NCI-H187 (cell line): ENCODE measurements at regions not wholly inside any gene's neighbourhood (a gene's known extent, or its start where the extent isn't known, plus 50 kb on each side); places are given as distances from the start of the nearest gene placed in this dataset.
A peak's percentile ranks its signal among the peaks of the same experiment; 100 is the strongest.

Experiments
- DNase-seq, 2 experiments: peaks; one replicate each; lab custom pipeline; 2025; lab: John Stamatoyannopoulos, UW

GRCh38 chr13:105787632-105788031 is 747.8 kb downstream of the EFNB2 start:
- no peak for DNase-seq

GRCh38 chr13:105785436-105785835 is 750.0 kb downstream of the EFNB2 start:
- DNase-seq = no peak

GRCh38 chr13:105783261-105783660 is 752.2 kb downstream of the EFNB2 start:
- no peak for DNase-seq

GRCh38 chr13:105778196-105778595 is 757.3 kb downstream of the EFNB2 start:
- no peak for DNase-seq

GRCh38 chr13:105774739-105775460 is 760.6 kb downstream of the EFNB2 start:
- DNase-seq = no peak

DNA sequence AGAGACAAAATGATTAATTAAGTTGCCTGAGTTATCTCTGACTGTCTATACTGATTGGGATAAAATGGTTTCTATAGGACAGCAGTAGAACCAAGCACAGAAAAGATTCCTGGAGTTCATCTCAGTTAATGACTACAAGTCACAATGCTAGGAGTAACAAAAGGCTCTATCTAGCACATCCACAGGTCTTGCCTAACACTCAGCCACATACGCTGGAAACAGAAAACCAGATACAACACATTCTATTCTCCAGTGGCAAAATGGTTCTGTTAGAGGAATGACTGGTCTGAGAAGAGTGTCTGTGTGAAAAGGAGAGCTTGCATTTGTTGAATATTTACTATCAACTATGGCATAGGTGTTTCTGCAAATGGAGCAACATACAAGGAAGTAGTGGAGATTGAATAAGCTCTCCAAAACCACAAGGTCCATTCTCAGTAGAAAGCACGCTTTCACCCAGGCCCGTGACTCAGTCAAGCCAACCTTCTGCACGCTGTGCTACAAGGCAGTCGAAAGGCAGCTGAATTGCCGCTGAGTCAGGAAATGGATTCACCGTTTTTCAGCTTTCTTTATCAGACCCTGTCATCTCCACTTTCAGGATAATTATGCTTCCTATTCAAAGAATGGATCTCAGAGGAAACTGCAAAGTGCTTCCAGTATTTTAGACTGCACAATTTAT is 761.5 kb downstream of the EFNB2 start:
- peak; percentile 33 to 50 for DNase-seq

GRCh38 chr13:105773241-105773640 is 762.2 kb downstream of the EFNB2 start:
- DNase-seq = no peak

DNA sequence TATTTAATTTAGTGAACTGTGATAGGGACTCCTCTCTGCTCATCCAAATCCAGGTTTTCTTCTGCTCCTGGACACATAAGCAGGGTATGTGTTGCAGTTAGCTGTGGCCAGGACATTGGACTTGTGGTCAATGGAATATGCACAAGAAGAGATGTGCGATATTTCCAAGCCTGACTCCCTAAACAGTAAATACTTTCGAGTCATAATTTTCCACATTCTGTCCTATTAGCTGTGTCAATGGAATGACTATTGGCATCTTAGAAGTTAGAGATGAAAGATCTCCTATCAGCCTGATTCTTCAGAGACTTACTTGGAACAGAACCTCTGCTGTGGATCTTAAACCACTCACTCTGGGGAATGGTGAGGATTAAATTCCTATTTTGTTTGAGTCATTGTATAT is 771.0 kb downstream of the EFNB2 start:
- no peak for DNase-seq

DNA sequence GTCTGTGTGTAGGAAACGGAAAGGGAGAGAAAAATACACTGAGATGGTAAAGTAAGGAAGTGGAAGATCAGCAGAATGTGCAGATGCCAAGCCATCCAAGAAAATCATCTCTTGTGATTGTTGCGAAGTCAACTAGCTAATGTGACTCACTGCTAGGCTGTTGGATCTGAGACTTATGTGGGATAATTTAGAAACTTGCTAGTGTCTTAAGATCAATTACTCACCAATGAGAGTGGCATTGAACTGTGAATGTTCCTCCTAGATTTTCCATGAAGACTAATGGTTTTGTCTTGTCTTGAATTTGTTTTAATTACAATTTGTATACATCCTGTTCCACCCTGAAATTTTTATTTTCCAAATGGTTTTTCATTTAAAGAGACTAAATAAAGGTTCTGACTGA is 771.6 kb downstream of the EFNB2 start:
- DNase-seq = no peak

- no peak for DNase-seq
Measured at GRCh38 chr13:105762096-105762495, 773.4 kb downstream of the EFNB2 start.

DNA sequence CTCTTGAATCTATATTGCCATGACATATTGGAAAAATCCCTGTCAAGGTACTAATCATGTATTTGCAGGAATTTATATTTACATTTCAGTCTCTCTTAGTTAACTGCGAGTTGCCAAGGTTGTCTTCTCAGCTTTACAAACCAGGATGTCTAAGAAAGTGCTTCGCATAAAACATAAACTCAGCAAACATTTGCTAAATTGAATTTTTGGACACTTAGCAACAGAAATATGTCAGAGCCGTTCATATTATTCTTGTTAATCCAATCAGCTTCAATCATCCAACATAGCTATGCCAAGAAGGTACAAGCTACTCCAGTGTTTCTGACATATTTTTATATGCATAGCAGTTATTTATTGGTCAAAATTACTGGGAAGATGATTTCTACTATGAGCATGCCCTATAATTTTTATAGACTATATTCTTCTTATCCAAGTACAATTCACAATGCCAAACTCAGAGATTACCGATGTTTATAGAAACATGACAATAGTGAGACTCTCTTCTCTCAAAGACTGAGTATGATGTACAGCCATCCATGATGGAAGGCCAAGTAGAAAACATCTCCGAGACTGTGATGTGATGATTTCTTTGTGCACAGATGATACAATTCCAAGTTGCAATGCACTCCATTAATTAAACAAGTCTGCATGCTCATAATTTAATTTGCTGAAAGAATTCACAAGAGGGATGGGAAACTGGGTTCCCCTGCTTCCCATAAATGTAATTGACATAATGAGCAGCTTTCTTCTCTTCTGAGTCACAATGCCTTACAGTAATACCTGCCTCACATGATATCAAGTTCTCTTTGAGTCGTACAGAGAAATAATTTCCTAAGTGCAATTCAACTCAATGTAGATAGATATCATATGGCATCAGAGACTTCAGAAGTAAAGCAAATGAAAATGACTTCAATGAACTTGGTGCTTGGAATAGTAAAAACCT is 776.3 kb downstream of the EFNB2 start:
- no peak for DNase-seq

DNA sequence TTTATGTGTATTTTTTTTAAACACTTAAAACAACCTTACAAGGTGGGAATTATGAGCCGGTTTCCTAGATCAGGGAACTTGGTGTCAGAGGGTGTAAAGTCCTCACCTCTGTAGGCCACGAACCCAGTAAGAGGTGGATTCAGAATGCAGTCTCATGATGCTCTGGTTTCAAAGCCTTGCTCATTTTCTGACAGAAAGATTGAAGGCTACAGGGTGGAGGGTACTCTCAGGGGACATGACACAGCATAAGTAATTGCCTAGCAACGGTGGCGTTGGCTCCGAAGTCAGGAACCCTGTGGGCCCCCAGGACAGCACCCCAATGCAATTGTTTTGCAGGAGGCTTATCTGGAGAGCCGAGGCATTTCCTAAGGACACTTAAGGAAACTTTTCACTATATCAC is 794.7 kb downstream of the EFNB2 start:
- DNase-seq = no peak

DNA sequence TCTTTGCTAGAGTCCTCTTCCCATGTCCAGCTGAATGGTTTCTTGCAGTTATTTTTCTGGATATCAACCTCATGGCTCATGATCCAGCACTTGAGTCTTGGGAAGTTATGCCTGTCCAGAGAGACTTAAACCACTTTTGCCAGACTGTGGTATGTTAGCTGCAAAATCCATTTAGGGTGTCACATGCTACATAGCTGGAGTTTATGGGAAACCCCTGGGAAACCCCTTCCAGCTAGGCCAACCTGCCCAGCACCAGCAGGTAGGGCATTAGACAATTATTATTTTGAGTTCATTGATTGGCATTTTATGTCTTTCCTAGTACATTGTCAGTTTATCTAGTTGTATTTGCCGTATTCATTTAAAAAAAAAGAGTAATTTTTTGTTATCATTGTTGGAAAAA is 797.8 kb downstream of the EFNB2 start:
- DNase-seq = no peak

DNA sequence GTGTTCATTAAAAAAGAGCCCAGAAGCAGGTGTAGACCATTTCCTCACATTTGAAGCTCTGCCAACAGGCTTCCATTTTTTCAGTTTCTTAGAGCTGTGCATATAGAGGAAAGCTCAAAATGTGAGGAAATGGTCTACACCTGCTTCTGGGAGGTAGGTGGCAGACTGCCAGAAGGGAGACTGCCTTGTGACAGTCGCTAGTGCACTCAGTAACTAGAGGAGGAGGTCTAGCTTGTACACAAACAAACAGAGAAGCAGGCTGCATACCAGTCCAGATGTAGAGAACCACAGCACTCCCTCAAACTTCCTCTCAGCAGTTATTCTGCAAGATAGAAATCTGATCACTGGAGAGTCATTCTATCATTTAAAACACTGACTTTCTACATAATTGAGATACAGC is 800.2 kb downstream of the EFNB2 start:
- no peak for DNase-seq

- no peak for DNase-seq
Measured at GRCh38 chr13:105732806-105733529, 802.5 kb downstream of the EFNB2 start.

DNA sequence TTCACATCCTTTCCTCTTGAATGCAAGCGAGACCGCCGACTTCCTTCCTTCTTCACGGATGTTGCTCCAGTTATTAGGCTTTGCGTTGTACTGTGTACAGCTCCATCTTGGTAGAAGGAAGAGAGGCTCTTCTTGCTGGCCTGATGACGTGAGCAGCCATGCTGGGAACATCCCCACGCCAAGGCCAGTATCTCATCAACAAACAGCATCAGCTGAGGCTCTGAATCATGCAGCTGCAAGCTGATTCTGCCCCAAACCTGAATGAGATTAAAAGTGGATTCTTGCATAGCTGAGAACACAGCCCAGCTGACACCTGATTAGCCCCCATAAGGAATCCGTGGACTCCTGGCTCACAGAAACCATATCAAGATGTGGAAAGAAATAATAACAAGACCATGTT is 809.6 kb downstream of the EFNB2 start:
- no peak for DNase-seq

DNA sequence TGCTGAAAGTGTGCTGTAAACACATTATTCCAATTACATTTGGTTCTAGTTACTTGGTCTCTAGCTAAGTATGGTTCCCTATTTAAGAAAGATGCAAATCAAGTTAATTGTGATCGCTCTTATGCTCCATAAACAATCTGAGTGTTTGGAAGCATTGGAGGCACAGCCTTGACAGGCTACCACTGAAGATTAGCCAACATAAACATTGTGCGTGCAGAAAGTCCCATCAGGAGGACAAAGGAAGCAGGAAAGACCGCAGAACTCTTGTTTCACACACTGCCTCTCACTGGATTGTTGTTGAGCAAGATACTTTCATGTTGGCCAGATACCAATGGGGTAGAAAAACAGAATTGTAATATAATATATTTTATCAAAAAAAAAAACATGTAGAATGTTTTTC is 814.4 kb downstream of the EFNB2 start:
- DNase-seq = no peak

DNA sequence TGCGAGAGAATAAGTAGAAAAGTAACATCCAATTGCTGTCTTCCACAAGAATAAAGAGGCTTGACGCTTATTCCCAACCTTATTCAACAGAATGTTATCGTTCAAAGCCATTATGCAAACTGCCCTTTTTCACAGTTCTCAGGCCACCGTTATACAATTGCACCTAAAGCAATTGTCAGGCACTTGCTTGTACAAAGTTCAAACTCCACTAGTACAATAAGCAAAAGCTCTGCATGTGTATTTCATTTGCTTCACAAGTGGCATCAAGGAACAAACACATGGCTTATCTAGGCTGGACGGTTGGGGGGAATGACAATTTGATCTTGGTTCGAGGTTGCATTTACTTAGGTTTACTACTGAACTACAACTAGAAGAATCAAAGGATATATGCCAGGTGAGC is 815.6 kb downstream of the EFNB2 start:
- no peak for DNase-seq

GRCh38 chr13:105709181-105709580 is 826.3 kb downstream of the EFNB2 start:
- no peak for DNase-seq

- no peak for DNase-seq
Measured at GRCh38 chr13:105703843-105704242, 831.6 kb downstream of the EFNB2 start.

DNA sequence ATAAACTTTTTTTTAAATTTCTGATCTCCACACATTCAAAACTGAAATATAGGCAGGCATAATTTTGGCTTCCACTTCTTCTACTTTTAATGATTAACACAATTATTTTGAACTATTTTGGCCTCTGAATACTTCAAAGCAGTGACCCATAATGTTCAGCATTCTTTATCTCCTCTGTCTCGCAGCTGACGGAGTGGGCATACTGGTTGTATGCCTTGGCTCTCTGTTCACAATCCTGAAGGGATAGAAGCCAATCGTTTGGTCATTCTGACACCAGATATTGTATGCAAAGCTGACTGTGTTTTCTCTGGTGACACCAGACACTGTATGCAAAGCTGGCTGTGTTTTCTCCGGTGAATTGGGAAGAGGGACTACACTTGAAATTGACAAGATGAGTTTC is 833.0 kb downstream of the EFNB2 start:
- no peak for DNase-seq

- no peak for DNase-seq
Measured at GRCh38 chr13:105692769-105693168, 842.7 kb downstream of the EFNB2 start.
